ENCODE measurements at regions not wholly inside any gene's neighbourhood (a gene's known extent, or its start where the extent isn't known, plus 50 kb on each side); places are given as distances from the start of the nearest gene placed in this dataset.

- DNase-seq: no peak
Measured at GRCh38 chr22:49292909-49293308, 534.8 kb downstream of the BRD1 start.

DNA sequence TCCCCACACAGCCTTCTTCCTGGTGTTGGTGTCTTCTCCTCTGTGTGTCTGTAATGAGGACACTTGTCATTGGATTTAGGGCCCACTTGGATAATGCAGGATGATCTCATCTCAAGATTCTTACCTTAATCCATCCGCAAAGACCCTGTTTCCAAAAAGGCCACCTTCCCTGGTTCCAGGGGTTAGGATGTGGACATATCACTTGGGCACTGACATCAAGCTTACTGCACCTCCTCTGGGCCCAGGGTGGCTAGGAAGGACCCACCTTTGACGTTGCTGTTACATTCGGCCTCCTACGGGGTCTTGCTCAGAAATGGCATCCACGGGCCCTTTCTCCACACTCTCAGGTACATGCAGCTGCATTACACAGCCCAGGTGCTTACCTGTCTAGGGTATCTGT, 535.9 kb downstream of the BRD1 start:
- no peak for DNase-seq

- no peak for DNase-seq
Measured at GRCh38 chr22:49291169-49291568, 536.5 kb downstream of the BRD1 start.

DNA sequence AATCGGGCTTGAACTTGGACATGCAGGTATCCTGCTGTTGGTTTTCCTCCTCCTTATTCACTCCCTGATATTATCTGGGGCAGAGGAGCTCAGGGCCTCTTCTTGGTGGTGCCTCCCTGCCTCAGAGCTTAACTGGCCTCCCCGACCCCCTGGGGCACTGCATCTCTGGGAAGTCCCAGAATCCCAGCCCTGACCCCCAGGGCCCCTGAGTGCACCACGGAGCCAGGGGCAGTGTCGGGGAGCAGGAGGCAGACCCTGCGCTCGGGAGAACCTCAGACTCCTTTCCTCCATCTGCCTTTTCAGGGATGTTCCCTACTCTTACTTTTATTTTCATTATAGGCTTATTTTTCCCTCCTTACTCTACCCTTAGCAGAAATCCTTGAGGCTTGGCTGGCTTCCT, 537.0 kb downstream of the BRD1 start:
- no peak for DNase-seq

DNA sequence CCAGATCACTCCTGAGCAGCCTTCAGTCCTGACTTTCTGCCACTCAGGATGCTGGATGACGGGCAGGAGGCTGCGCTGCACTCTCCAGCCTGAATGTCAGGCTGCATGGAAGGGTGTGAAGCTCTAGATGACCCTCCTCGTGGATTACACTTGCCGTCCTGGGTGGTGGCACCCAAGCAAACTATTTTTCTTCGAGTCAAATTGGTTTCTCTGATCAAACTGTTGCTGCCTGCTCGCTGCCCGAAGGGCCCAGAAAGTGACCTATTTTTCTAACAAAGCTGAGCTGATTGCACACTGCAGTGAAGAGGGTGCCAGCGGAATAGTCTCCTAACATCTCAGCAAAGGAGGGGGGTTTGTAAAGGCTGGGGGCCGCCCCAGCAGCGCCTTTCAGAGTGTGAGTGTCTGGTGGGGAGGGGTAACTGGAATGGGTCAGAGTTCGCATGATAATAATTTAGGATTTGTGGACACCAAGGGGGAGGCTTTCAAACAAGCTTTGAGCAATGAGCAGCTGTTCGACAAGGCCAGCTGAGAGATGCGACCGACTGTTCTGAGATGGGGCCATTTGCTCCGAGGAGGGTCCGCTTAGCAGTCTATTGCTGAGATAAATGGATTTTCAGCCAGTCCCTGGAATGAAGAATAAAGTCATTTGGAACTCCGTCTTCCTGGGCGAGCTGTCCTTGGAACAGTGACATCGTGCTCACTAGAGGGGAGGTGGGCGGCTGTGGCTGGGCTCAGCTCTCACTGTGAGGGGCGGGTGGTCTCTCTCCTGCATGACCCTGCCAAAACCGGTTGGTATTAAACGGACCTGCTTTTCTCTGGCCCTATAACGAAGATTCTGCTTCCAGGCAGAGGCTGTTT, 537.6 kb downstream of the BRD1 start:
- no peak for DNase-seq

DNA sequence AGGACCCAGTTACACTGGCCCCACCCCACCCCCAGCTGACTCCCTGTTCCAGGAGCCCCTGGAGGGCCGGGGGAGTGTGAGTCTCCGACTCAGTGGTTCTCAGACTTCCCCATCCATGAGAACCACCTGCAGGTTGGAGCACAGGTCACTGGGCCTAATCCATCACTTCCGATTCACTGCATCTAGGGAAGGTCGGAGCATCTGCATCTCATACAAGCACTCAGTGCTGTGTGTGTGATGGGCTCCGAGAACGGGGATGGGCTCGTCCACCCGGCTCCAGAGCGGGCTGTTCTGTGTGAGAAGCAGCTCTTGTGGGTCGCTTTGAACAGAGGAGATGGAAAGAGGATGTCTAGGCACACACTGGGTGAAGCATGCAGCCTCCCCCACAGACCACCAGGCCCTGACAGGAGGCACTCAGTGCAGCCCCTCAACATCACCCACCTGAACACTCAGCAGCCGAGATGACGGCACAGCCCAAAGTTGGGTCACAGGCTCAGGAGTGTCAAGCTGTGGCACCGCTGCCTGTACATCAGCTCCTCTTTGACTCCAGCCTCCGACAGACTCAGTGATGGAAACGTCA, 541.4 kb downstream of the BRD1 start:
- no peak for DNase-seq

GRCh38 chr22:49284931-49285330, 542.7 kb downstream of the BRD1 start:
- DNase-seq: no peak

DNA sequence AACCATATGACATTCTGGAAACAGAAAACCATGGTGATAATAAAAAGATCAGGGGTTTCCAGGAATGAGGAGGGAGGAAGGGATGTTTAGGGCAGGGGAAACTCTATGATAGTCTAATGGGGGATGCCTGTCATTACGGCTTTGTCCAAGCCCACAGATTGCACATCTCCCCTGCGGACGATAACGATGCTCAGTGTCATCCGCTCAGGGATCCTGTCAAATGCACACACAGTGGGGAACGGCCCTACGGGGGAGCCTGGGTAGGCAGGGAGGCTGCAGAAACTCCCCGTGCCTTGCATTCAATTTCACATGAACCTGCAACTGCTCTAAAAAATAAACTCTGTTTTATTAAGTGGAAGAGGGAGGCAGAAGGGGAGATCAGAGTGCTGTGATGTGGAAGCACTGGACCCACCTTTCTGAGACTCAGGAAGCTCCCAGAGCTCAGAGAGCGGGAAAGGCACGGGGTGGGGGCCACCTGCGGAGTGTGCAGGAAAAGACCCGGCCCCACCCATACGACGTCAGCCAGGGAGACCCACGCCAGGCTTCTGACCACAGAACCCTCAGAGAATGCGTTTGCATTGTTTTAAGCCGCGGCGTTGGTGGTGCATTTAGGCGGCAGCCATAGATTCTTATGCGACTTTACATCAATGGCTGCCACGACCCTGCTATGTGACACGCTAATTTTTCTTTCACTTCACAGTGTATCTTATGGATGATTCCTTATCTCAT, 543.5 kb downstream of the BRD1 start:
- no peak for DNase-seq

GRCh38 chr22:49282596-49282995, 545.1 kb downstream of the BRD1 start:
- no peak for DNase-seq

DNA sequence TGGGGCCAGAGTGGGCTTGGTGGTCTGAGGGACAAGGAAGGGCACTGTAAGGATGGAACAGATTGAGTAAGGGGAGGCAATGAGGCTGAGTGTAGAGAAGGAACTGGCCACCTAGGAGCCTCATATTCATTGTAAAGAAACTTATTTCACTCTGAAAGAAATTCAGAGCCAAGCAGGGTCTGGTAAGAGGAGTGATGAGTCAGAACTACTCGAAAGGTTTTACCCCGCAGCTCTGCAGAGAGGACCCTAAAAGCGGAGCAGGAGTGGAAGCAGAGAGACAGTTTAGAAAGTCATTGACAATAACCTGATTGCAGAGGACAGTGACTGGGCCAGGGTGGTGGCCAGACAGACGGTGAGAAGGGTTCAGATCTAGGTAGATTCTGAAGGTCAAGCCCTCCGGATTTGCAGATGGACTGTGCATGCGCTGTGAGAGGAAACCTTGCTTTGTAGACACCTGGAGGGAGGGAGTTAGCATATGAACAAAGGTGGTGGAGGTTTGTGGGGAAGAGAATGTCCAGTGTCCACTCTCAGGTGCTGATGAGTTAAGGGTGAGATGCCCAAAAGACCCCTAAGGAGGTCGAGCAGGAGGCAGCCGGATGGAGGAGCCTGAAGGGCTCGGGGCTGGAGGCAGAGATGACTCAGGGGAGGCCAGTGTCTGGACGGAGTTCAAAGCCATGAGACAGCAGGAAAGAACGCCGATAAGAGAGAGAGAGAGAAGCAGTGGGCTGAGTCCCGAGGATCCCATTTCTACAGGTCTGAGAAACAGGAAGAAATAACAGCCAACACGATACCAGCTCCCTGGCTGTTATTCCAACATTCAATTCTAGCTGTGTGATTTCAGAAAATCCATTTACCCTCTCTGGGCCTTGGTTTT, 546.0 kb downstream of the BRD1 start:
- no peak for DNase-seq

DNA sequence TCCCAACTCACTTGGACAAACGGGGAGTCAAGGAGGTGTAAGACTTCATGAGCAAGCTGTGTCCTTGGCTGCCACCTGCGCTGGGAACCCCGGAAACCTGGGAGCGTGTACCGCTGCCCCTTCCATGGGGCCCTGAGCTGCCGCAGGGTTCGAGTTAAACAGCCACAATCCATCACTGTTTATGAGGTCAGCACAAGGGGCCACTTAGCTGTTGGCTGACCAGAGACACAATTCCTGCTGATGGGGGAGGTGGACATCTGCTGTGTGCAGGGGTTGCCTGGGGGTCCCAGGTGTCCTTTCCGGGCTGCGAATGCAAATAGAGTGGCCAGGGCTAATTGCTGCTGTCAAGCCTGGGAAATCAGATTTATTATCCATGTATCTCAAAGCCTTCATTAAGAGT, 549.3 kb downstream of the BRD1 start:
- DNase-seq: no peak

DNA sequence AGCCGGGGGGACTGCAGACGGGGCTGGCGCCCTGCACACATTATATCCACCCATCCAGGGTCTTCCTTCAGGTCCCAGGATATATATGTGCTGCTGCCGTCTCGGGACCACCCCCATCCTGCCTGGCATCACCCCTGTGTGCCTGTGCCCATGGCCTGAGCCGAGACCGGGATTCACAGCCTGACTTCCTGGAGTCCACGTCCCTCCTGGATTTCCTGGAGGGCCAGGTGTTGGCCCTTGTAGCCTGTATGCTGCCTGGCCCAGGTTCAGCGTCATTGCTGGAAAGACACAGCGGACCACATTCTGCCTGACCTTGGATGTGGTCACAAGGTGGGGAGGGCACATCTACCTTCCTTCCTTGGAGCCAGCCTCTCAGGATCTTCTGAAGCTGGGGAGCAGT, 551.1 kb downstream of the BRD1 start:
- no peak for DNase-seq

DNA sequence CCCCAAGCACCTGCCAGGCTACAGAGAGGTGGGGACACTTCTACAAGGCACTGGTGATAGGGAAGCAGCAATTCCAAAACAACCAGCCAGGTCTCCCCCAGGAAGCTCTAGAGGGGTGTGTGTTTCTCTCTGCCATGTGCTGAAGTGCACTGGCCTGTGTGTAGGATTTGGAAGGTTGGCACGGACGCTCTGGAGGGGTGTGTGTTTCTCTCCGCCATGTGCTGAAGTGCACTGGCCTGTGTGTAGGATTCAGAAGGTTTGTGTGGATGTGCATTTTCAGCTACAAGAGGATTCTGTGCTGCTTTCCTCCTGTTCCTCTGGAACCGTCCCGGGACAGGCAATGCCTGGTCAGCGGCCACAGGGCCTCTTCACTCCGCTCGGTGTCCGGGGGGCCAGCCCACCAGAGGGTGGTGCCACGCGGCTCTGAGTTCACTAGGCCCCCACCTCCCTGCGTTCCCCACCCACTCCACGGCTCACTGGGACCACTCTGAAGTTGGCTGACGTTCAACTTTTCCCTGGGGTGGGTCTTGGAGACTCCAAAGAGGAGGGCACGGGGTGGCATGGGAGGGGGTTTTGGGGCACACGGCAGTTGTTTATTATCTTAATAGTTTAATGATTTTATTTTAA, 552.8 kb downstream of the BRD1 start:
- no peak for DNase-seq

GRCh38 chr22:49272546-49273125, 555.0 kb downstream of the BRD1 start:
- no peak for DNase-seq

- no peak for DNase-seq
Measured at GRCh38 chr22:49271831-49272230, 555.8 kb downstream of the BRD1 start.

DNA sequence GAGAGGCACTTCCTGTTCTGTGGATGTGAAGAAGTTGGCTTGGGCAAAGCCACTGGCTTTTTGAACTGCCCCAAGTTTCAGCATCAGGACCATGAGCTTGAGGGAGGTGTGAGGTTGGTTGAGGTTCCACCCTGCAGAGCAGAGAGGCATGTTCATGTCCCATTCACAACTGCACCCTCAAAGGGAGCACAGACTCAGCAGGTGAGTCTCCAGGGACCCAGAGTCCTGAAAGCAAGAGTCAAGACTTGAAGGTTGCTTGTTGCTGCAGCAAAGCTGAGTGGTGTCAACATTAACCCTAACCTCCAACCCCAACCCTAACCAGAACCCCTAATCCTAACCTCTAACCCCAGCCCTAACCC, 556.3 kb downstream of the BRD1 start:
- DNase-seq: no peak

DNA sequence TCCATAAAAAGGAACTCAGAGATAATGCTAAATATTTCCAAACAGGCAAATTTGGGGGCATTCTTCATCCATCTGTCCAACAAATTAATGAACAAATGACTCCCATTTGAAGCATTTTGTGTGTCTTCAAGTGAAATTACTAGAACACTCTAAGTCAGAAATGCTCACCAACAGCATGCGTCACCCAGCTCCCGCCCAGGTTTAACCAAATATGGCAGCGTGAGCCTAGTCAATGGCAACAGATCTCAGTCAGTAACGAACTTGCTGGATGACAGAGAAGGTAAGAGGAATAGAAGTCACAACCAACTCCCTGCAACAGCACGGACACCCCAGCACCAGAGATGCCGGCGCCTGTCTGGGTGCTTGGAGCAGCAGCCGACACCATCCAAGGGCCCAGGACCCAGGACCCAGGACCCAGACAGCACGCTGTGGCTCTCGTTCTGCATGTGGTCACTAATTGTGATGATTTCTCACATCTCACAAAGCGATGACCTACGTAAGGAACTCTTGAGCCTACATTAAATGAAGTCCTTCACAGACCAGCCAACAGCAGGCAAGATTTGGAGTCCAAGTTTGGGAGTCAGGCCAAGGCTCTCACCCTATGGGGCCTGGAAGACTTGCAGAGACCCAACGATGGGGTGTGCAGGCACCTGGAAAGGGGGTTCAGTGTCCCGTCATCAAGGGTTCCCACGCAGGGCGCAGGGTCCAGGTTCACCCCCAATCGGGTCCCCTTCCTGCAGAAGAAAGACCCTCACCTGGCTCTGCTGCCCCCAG, 556.9 kb downstream of the BRD1 start:
- DNase-seq: no peak

DNA sequence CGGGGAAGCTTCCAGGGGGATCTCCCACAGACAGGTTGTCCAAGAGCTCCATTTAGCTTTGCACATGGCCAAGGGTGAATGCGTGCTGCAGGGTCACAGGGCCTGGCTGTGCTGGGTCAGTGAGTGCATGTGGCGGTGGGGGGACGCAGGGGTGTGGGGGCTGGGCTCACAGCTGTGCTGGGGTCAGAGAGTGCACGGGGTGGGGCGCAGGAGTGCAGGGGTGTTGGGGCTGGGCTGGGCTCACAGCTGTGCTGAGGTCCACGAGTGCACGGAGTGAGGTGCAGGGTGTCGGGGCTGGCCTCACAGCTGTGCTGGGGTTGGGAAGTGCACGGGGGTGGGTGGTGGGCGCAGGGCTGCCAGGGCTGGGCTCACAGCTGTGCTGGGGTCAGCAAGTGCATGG, 557.7 kb downstream of the BRD1 start:
- no peak for DNase-seq

- DNase-seq: no peak
Measured at GRCh38 chr22:49269371-49269770, 558.3 kb downstream of the BRD1 start.

GRCh38 chr22:49268924-49269323, 558.7 kb downstream of the BRD1 start:
- no peak for DNase-seq

GRCh38 chr22:49267996-49268395, 559.7 kb downstream of the BRD1 start:
- DNase-seq: no peak
